ENCODE measurements at regions not wholly inside any gene's neighbourhood (a gene's known extent, or its start where the extent isn't known, plus 50 kb on each side); places are given as distances from the start of the nearest gene placed in this dataset.

GRCh38 chr1:68796888-68797287 lies 300.0 kb upstream of the DEPDC1 start:
- no peak for DNase-seq
- Histone ChIP-seq H3K4me3 (no peak overlapping the region), H3K9me3 (peaks cover 3% of the 10 kb centered on the region), H3K36me3 (ENCODE audit: low read depth) (no peaks in the 10 kb centered on the region), H3K4me1 (ENCODE audit: low read depth) (no peaks in the 10 kb centered on the region)
- ATAC-seq, result no peak
- TF ChIP-seq CTCF (IDR thresholded peaks at IDR 0.05), result no peak
- intact Hi-C loops (cut with DNase I, micrococcal nuclease), result no loop called here

GRCh38 chr1:68798071-68798470 lies 301.2 kb upstream of the DEPDC1 start:
- H3K4me3 ChIP-seq, result no peak overlapping the region
- H3K9me3 ChIP-seq, result peaks cover 3% of the 10 kb centered on the region
- DNase-seq (no peak), ATAC-seq (no peak)
- intact Hi-C loops (cut with DNase I, micrococcal nuclease), result no loop called here
- no peaks in the 10 kb centered on the region for H3K4me1 ChIP-seq (ENCODE audit: low read depth)
- H3K36me3 ChIP-seq (ENCODE audit: low read depth), result no peaks in the 10 kb centered on the region
- TF ChIP-seq CTCF (IDR thresholded peaks at IDR 0.05), result no peak

GRCh38 chr1:68799096-68799495 lies 302.2 kb upstream of the DEPDC1 start:
- Histone ChIP-seq H3K4me1 (ENCODE audit: low read depth) (no peaks in the 10 kb centered on the region), H3K9me3 (peaks cover 3% of the 10 kb centered on the region), H3K36me3 (ENCODE audit: low read depth) (no peaks in the 10 kb centered on the region), H3K4me3 (no peak overlapping the region)
- DNase-seq (no peak), ATAC-seq (no peak)
- no peak for TF ChIP-seq CTCF (IDR thresholded peaks at IDR 0.05)
- intact Hi-C loops (cut with DNase I, micrococcal nuclease), result no loop called here

GRCh38 chr1:68800182-68800581 lies 303.3 kb upstream of the DEPDC1 start:
- no peak for TF ChIP-seq CTCF (IDR thresholded peaks at IDR 0.05)
- ATAC-seq (no peak), DNase-seq (no peak)

GRCh38 chr1:68801440-68801839 lies 304.6 kb upstream of the DEPDC1 start:
- no peak for TF ChIP-seq CTCF (IDR thresholded peaks at IDR 0.05)
- H3K4me3 ChIP-seq, result no peak overlapping the region
- H3K9me3 ChIP-seq, result no peaks in the 10 kb centered on the region
- H3K4me1 ChIP-seq (ENCODE audit: low read depth), result no peaks in the 10 kb centered on the region
- no peaks in the 10 kb centered on the region for H3K36me3 ChIP-seq (ENCODE audit: low read depth)
- ATAC-seq, result no peak
- intact Hi-C loops (cut with DNase I, micrococcal nuclease), result no loop called here
- DNase-seq, result no peak

More at GRCh38 chr1:68800182-68800581, 303.3 kb upstream of the DEPDC1 start:
- no peaks in the 10 kb centered on the region for H3K4me1 ChIP-seq (ENCODE audit: low read depth)
- no peak overlapping the region for H3K4me3 ChIP-seq
- intact Hi-C loops (cut with DNase I, micrococcal nuclease), result no loop called here
- H3K36me3 ChIP-seq (ENCODE audit: low read depth), result no peaks in the 10 kb centered on the region
- peaks cover 3% of the 10 kb centered on the region for H3K9me3 ChIP-seq

- no peaks in the 10 kb centered on the region for H3K4me1 ChIP-seq (ENCODE audit: low read depth)
- DNase-seq (no peak), ATAC-seq (no peak)
- no peaks in the 10 kb centered on the region for H3K9me3 ChIP-seq
- intact Hi-C loops (cut with DNase I, micrococcal nuclease), result no loop called here
- TF ChIP-seq CTCF (IDR thresholded peaks at IDR 0.05), result no peak
- H3K36me3 ChIP-seq (ENCODE audit: low read depth), result no peaks in the 10 kb centered on the region
- H3K4me3 ChIP-seq, result no peak overlapping the region
Measured at GRCh38 chr1:68805097-68805641, 308.3 kb upstream of the DEPDC1 start.

Measured in mucosa of descending colon (tissue), 3 donors.